HAP-1 (cell line): ENCODE measurements at regions not wholly inside any gene's neighbourhood (a gene's known extent, or its start where the extent isn't known, plus 50 kb on each side); places are given as distances from the start of the nearest gene placed in this dataset.

Experiments used
- DNase-seq, 2 experiments: peaks; one replicate each; pipeline ENCODE4 v3.0.0-alpha.2; 2016 to 2020; ENCODE audit warnings: low spot score in 2 of 2
- H3K27me3 ChIP-seq: fragments of 250-450 bp; sonication (Bioruptor Pico); 2 replicates; pipeline ENCODE4 v1.5.1; 2020; ENCODE audit warnings: low read depth, mild to moderate bottlenecking, moderate library complexity
- H3K36me3 ChIP-seq: fragments of 250-450 bp; sonication (Bioruptor Pico); replicated peaks from 2 replicates; pipeline ENCODE4 v1.5.1; 2020; ENCODE audit warnings: mild to moderate bottlenecking
- H3K4me1 ChIP-seq: fragments of 250-450 bp; sonication (Bioruptor Pico); 2 replicates; pipeline ENCODE4 v1.5.1; 2020; ENCODE audit warnings: mild to moderate bottlenecking
- H3K4me3 ChIP-seq: fragments of 250-450 bp; sonication (Bioruptor Pico); 2 replicates; pipeline ENCODE4 v1.5.1; 2020; ENCODE audit warnings: mild to moderate bottlenecking, moderate library complexity
- H3K9me3 ChIP-seq: fragments of 250-450 bp; sonication (Bioruptor Pico); 2 replicates; pipeline ENCODE4 v1.5.1; 2020; ENCODE audit warnings: mild to moderate bottlenecking, moderate library complexity
- in situ Hi-C: fragments of 300-500 bp; cut with MboI; formaldehyde crosslinking; loops from 3 replicates; pipeline ENCODE4 v1.14.3; 2020; ENCODE audit warnings: low sequenced_read_pairs, inconsistent platforms, mixed read lengths

GRCh38 chr2:139819273-139819796, 1039.1 kb upstream of the NXPH2 start:
- DNase-seq = no peak
- Histone ChIP-seq H3K4me1 (no peaks in the 10 kb centered on the region), H3K9me3 (no peaks in the 10 kb centered on the region), H3K36me3 (no peaks in the 10 kb centered on the region), H3K4me3 (no peak overlapping the region), H3K27me3 (no peaks in the 10 kb centered on the region)
- in situ Hi-C loops = no loop called here

- Histone ChIP-seq H3K4me3 (no peak overlapping the region), H3K27me3 (no peaks in the 10 kb centered on the region), H3K9me3 (no peaks in the 10 kb centered on the region), H3K36me3 (no peaks in the 10 kb centered on the region), H3K4me1 (no peaks in the 10 kb centered on the region)
- no peak for DNase-seq
- in situ Hi-C loops = no loop called here
Observed at GRCh38 chr2:139814458-139814857, 1034.3 kb upstream of the NXPH2 start.

GRCh38 chr2:139813340-139813739, 1033.2 kb upstream of the NXPH2 start:
- H3K4me3 ChIP-seq = no peak overlapping the region
- no peaks in the 10 kb centered on the region for H3K4me1 ChIP-seq
- H3K36me3 ChIP-seq = no peaks in the 10 kb centered on the region
- DNase-seq = no peak
- in situ Hi-C loops = no loop called here
- no peaks in the 10 kb centered on the region for H3K27me3 ChIP-seq
- no peaks in the 10 kb centered on the region for H3K9me3 ChIP-seq

GRCh38 chr2:139805441-139805840, 1025.3 kb upstream of the NXPH2 start:
- H3K27me3 ChIP-seq = no peaks in the 10 kb centered on the region
- no peak overlapping the region for H3K4me3 ChIP-seq
- no peaks in the 10 kb centered on the region; the same call in 1 of the 2 replicates for H3K4me1 ChIP-seq
- H3K9me3 ChIP-seq = no peaks in the 10 kb centered on the region
- H3K36me3 ChIP-seq = no peaks in the 10 kb centered on the region
- in situ Hi-C loops = no loop called here
- no peak for DNase-seq

GRCh38 chr2:139798391-139798790, 1018.2 kb upstream of the NXPH2 start:
- Histone ChIP-seq H3K4me1 (no peaks in the 10 kb centered on the region; the same call in 1 of the 2 replicates), H3K9me3 (no peaks in the 10 kb centered on the region), H3K4me3 (no peak overlapping the region), H3K36me3 (no peaks in the 10 kb centered on the region), H3K27me3 (no peaks in the 10 kb centered on the region)
- in situ Hi-C loops = no loop called here
- no peak for DNase-seq

- H3K4me3 ChIP-seq = no peak overlapping the region
- peak; percentile 31 to 74 for DNase-seq
- no peaks in the 10 kb centered on the region for H3K27me3 ChIP-seq
- H3K36me3 ChIP-seq = no peaks in the 10 kb centered on the region
- H3K4me1 ChIP-seq = peaks cover 10% of the 10 kb centered on the region
- H3K9me3 ChIP-seq = no peaks in the 10 kb centered on the region
- in situ Hi-C loops = no loop called here
Observed at GRCh38 chr2:139790807-139791752, 1010.9 kb upstream of the NXPH2 start.

- peaks cover 10% of the 10 kb centered on the region for H3K4me1 ChIP-seq
- no peak overlapping the region for H3K4me3 ChIP-seq
- H3K9me3 ChIP-seq = no peaks in the 10 kb centered on the region
- in situ Hi-C loops = no loop called here
- no peaks in the 10 kb centered on the region for H3K36me3 ChIP-seq
- H3K27me3 ChIP-seq = no peaks in the 10 kb centered on the region
- DNase-seq = no peak
Observed at GRCh38 chr2:139790136-139790535, 1009.9 kb upstream of the NXPH2 start.

GRCh38 chr2:139778732-139779131, 998.5 kb upstream of the NXPH2 start:
- in situ Hi-C loops = no loop called here
- no peaks in the 10 kb centered on the region for H3K36me3 ChIP-seq
- no peaks in the 10 kb centered on the region for H3K9me3 ChIP-seq
- DNase-seq = no peak
- no peaks in the 10 kb centered on the region for H3K27me3 ChIP-seq
- no peak overlapping the region for H3K4me3 ChIP-seq
- H3K4me1 ChIP-seq = peaks cover 4% of the 10 kb centered on the region

GRCh38 chr2:139773720-139774277, 993.6 kb upstream of the NXPH2 start:
- Histone ChIP-seq H3K4me3 (no peak overlapping the region), H3K9me3 (no peaks in the 10 kb centered on the region), H3K4me1 (peaks cover 4% of the 10 kb centered on the region), H3K27me3 (no peaks in the 10 kb centered on the region), H3K36me3 (no peaks in the 10 kb centered on the region)
- in situ Hi-C loops = no loop called here
- no peak for DNase-seq

GRCh38 chr2:139769633-139770032, 989.4 kb upstream of the NXPH2 start:
- no peaks in the 10 kb centered on the region for H3K36me3 ChIP-seq
- H3K9me3 ChIP-seq = no peaks in the 10 kb centered on the region
- DNase-seq = no peak
- no peaks in the 10 kb centered on the region for H3K27me3 ChIP-seq
- in situ Hi-C loops = no loop called here
- no peak overlapping the region for H3K4me3 ChIP-seq
- no peaks in the 10 kb centered on the region for H3K4me1 ChIP-seq

GRCh38 chr2:139763705-139764104, 983.5 kb upstream of the NXPH2 start:
- H3K4me3 ChIP-seq = no peak overlapping the region
- in situ Hi-C loops = no loop called here
- no peaks in the 10 kb centered on the region for H3K9me3 ChIP-seq
- H3K4me1 ChIP-seq = no peaks in the 10 kb centered on the region
- no peaks in the 10 kb centered on the region for H3K36me3 ChIP-seq
- no peak for DNase-seq
- H3K27me3 ChIP-seq = no peaks in the 10 kb centered on the region

GRCh38 chr2:139759000-139759505, 978.9 kb upstream of the NXPH2 start:
- H3K4me1 ChIP-seq = no peaks in the 10 kb centered on the region
- H3K36me3 ChIP-seq = no peaks in the 10 kb centered on the region
- in situ Hi-C loops = no loop called here
- no peak for DNase-seq
- no peak overlapping the region for H3K4me3 ChIP-seq
- no peaks in the 10 kb centered on the region for H3K9me3 ChIP-seq
- no peaks in the 10 kb centered on the region for H3K27me3 ChIP-seq

GRCh38 chr2:139746901-139747300, 966.7 kb upstream of the NXPH2 start:
- no peaks in the 10 kb centered on the region for H3K27me3 ChIP-seq
- H3K4me3 ChIP-seq = no peak overlapping the region
- DNase-seq = no peak
- in situ Hi-C loops = no loop called here
- H3K4me1 ChIP-seq = peaks cover 5% of the 10 kb centered on the region
- H3K36me3 ChIP-seq = no peaks in the 10 kb centered on the region
- no peaks in the 10 kb centered on the region for H3K9me3 ChIP-seq

- H3K36me3 ChIP-seq = no peaks in the 10 kb centered on the region
- no peaks in the 10 kb centered on the region for H3K9me3 ChIP-seq
- no peak overlapping the region for H3K4me3 ChIP-seq
- no peaks in the 10 kb centered on the region for H3K4me1 ChIP-seq
- no peak for DNase-seq
- H3K27me3 ChIP-seq = no peaks in the 10 kb centered on the region
- in situ Hi-C loops = no loop called here
Observed at GRCh38 chr2:139744273-139744672, 964.1 kb upstream of the NXPH2 start.
